Amniotic epithelial cell (primary cell): ENCODE measurements at regions not wholly inside any gene's neighbourhood (a gene's known extent, or its start where the extent isn't known, plus 50 kb on each side); places are given as distances from the start of the nearest gene placed in this dataset.

Experiments used
- DNase-seq: peaks from one replicate; pipeline ENCODE4 v3.0.0-alpha.2; 2010; ENCODE audit warnings: low read depth

DNA sequence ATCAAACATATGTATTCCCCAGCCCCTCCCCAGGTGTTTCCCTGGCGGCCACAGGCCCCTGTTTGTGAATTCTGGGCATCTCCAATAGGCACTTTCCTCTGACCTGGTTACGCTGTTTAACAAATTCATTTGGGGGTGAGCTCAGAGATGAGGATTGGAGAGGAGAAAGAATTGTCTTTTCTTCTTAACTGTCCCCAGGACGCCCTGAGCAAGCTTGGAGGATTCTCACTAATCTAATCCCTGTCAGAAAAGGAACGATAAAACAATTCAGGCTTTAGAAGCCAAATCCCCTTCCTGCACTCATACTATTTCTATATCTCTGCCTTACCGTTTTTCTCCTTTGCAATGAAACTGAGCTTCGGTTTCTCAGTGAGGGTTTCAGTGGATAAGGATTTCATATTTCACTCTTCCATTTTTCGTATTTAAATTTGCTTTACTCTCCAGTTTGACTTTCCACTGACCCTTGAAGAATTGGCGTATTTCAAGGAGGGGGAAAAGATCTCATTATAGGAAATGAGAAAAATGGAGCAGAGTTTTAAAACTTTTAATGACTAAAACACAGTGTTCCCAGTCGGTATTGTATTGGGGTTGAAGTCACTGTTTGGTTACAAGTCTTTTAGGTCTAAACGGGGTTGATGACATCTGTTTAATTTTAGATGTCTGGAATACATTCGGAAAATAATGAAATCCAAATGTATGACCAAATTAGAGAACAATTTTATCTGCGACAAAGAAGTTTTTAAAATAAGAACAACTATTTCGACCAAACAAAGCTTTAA, 180.1 kb downstream of the MACROH2A1 start:
- DNase-seq: no peak

DNA sequence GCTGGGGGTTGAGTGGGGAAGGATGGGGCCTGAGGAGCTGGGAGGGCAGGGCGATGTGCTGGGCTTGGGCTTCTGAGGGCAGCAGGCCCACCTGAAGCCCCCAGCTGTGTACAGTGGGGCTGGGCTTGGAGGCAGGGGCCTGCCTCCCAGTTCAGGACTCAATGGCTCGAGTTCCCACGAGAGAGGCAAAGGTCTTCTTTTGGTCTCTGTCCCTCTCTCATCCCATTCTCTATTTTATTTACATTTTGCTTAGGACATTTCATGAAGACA, 180.6 kb downstream of the MACROH2A1 start:
- no peak for DNase-seq

DNA sequence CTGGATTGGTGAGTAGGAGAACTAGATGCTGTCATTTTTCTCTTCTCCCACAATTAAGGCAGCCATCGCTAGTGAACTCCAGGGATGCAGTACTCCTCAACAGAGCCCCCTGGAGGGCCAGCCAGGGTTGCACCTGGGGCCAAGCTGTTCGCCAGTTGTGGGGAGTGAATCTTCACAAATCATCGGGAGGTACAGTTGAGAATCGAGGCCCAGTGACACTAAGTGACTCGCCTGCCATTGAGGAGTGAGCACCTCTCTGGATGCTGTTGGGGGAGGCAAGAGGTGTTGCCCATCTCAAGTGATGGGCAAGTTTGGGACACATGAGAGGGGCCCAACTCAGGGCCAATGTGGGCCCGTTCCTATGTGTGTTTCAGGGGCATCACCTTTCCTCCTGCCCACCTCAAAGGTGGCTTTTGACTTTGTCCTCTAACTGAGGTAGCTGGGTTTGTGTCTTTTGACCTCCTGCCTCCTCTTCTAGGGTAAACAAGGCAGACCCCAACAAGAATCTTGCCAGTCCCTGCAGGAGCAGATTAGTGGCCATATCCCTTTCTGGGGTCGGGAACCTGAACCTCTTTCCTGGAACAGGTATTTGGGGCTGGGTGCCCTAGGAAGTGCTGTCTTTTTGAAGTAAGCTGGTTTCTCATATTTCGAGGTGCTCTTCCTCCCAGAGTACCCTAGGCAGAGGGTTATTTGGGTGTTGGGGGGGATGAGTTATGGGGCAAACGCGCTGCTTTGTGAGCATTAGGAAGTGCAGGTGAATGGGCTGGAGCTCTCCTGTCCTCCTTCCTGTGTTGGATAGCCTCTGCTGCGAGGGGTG, 181.2 kb downstream of the MACROH2A1 start:
- no peak for DNase-seq

- DNase-seq: no peak
These were observed 182.3 kb downstream of the MACROH2A1 start for GRCh38 chr5:135216471-135217343.

DNA sequence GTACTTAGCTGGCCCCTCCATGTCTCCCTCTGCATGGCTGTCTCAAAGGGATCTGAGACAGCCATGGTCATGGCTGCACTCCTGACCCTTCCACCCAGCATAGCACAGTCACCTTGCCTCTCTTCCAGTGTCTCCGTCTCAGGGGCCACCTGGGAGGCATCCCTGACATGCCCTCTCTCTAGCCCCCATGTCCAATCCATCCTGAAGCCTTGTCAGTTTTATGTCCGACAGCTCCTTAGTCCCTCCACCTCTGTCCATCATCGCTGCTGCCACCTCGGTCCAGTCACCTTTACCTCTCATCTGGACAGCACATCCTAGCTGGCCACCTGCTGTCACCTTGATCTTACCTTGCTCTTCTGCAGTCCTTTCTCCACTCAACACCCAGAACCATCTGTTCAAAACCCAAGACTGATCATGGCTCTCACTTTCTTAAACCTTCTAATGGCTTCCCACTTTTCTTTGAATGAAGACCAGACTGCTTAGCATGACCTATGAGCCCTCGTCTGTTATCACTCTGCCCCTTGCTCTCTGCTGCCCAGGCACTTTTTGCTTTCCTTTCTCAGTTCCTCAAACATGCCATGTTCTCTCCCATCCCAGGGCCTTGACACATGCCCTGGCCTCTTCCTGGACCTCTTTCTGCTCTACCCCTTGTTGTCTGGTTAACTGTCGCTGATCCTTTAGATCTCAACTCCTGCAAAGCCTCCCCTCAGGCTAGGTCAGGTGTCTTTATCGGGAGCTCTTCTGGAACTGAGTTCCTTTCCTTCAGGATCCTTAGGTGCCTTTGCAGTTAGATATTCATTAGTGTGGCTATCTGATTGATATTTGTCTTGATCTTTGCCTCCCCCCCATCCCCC, 181.8 kb upstream of the PITX1 start:
- DNase-seq: no peak

- peak; percentile 87 for DNase-seq
These were observed 181.0 kb upstream of the PITX1 start for GRCh38 chr5:135214897-135215616.

- DNase-seq: no peak
These were observed 179.6 kb upstream of the PITX1 start for GRCh38 chr5:135213466-135214239.

DNA sequence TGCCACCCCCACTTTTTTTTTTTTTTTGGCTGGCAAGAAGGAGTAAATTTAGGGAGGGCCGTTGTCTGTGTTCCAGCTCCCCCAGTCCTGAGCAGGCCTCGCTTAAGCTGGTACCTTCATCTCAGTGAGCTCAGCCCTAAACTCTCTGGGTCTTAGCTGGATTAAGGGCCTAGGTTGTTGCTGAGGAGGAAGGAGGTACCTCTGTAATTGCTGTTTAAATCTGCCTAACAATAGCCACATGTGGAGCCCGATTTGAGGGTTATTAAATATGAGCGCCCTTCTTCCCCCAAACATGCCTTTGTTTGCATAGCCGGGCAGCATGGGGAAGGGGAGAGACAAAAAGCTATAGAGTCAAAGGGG, 179.0 kb upstream of the PITX1 start:
- no peak for DNase-seq

DNA sequence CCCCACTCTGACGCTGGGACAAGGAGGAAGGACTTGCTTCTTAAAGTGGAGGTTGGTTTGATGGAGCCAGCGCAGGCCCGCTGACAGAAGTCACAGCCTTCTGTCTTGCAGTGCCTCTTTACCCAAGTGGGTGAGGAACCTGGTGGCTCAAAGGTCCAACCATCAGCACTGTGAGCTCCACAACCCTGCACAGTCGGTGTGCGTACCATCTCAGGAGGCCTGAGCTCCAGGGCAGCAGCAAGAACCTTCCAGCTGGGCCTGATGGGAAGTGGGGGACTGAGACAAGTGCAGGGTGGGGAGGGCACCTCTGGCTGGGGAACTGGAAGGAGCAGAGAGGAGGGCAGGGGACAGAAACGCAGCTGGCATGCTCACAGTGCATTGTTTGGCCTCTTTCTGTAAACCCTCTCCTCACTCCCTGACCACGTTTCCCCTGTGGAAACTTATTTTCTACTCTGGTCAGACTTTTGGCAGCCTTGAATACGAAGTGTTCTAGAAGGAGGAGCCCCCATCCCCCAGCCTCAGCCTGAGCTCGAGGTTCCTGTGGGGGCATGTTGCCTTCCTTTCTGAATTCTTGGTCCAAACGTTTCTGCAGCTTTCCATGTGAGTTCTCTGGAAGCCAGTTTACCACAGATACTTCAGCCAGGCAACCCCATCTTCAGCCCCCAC, 178.5 kb upstream of the PITX1 start:
- DNase-seq: no peak

DNA sequence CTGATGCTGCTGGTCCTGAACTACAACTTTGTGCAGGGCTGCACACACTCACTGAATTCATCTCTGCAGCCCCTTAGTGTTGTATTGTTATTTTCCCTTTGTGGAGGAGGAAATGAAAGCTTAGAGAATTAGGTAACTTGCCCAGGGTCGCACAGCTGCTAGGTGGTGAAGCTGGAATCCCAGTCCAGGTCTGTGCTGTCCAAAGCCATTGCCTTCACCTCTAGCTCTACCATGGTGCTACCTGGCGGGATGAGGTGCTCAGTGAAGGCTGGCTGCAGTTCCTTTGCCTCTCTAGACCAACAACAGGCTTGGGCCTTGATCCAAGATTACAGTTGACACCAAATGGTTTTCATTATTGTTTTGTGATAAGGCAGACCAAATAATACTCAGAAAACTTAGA, 177.8 kb upstream of the PITX1 start:
- DNase-seq: no peak

- no peak for DNase-seq
These were observed 177.2 kb upstream of the PITX1 start for GRCh38 chr5:135211083-135211790.

DNA sequence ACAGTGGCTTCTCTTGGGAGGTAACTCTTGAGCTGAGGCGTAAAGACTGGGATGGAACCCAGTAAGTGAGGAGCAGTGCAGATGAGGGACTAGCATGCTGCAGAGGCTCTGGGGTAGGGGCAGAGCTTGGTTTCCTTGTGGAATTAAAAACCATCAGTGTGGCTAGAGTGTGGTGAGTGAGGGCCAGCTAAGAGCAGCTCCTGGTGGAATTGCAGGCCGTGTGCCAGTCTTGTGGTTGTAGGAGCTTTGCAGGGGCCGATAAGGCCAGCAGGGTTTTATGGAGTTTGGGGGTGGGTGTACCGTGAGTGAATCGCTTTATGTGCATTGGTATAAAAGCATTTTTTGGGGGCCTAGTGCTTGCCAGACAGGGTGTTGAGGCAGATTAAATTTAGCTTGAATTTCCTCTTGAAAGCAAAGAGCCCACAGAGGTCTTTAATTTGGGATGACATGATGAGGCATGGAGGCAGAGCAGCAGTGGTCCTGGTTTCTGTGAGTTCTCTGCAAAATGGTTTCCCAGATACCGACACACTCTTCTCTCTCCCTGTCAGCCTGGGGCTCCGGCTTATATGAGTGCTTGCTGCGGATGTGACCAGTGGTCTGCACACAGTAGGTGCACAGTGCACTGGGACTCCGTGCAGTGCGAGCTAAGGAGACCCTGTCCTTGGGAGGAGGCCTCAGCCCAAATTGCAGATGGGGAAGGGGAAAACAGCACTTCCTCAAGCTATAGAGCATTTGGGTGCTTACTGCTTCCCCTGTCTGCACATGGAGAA, 176.4 kb upstream of the PITX1 start:
- DNase-seq: peak; percentile 68

GRCh38 chr5:135208903-135209721, 175.1 kb upstream of the PITX1 start:
- peak; percentile 98 for DNase-seq

DNA sequence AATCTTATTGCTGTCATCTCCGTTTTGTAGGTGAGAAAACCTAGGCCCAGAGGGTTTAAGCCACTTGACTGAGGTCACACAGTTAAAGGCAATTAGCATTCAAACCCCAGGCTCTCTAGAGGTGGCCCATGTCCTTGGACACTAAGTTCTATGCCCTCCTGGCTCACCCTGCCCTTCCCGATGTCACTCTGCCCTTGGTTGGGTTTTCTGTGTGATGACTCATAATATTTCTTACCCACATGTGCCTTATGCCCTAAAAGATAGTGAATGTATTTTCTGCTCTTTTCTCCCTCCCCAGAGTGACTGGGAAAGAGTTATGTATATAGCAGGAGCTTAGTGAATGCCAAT, 174.5 kb upstream of the PITX1 start:
- no peak for DNase-seq

DNA sequence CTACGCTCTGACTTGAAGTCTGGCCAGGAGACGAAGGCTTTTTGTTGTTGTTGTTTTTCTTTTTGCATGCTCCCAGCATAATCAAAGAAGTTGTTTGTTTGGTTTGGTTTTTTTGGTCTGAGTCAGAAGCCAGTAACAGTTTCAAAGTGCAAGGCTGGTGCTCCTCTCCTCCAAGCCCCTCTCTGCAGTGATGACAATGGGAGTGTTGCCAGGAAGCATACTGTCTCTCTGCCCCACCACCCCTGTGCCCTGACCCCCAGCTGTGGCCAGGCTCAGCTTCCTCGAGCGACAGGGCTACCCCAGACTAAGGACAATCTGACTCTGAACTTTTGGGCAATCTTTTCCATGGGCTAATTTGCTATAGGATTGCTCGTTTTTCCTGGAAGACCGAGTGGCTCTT, 173.8 kb upstream of the PITX1 start:
- DNase-seq: no peak

DNA sequence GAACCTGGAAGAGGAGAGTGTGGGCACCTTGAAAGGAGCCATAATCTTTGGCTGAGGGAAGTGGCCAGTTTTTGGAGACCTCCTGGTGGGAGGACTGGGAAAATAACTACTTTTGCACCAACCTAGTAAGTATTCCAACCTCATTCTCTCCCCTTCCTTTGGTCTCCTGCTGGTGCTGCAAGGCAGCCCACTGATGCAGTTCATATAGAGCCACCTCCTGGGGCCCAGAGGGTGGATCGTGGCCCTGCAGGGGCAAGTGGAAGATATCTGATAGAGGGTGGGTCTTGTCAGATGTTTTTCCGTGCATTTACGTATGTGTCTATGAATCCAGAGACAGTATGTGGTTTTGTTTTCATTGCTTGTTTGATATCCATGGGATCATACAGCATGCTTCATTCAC, 172.8 kb upstream of the PITX1 start:
- no peak for DNase-seq

- no peak for DNase-seq
These were observed 171.8 kb upstream of the PITX1 start for GRCh38 chr5:135205632-135206349.
